H1 (cell line): ENCODE measurements at regions not wholly inside any gene's neighbourhood (a gene's known extent, or its start where the extent isn't known, plus 50 kb on each side); places are given as distances from the start of the nearest gene placed in this dataset.

ENCODE experiments used
- CTCF ChIA-PET: fragments of 300-600 bp; sonication (Branson Sonifier 250); formaldehyde crosslinking; loops from one replicate; lab custom pipeline; 2021; ENCODE audit not compliant: partially characterized antibody; lab: Charles Lee
- POLR2A ChIA-PET: fragments of 300-600 bp; sonication (Branson Sonifier 250); formaldehyde crosslinking; loops from one replicate; lab custom pipeline; 2021; ENCODE audit warnings: inconsistent platforms; ENCODE audit not compliant: partially characterized antibody; lab: Charles Lee
- DNase-seq, 2 experiments: peaks; one replicate each; pipeline versions ENCODE4 v3.0.0 to v3.0.0-alpha.2; 2010 to 2022; ENCODE audit warnings: low spot score in 2 of 2, low read depth in 1 of 2, mixed read lengths in 1 of 2
- FAIRE-seq: peaks from 2 replicates; lab custom pipeline; 2011; peaks lifted over from hg19 to GRCh38; lab: Jason Lieb, UNC
- H2AFZ ChIP-seq: 2 replicates; pipeline ENCODE4 v1.8.1; 2012; ENCODE audit warnings: low read length, inconsistent platforms
- H2AK5ac ChIP-seq: 2 replicates; pipeline ENCODE4 v1.6.1; 2013; ENCODE audit warnings: low read depth, low read length
- H2BK120ac ChIP-seq: replicated peaks from 2 replicates; pipeline ENCODE3; 2013; ENCODE audit warnings: low read depth, low read length, inconsistent platforms
- H2BK12ac ChIP-seq: 2 replicates; pipeline ENCODE4 v1.6.1; 2013; ENCODE audit warnings: low read depth, low read length
- H2BK15ac ChIP-seq: 2 replicates; pipeline ENCODE4 v1.6.1; 2013; ENCODE audit warnings: low read length
- H2BK20ac ChIP-seq: 2 replicates; pipeline ENCODE4 v1.6.1; 2013; ENCODE audit warnings: low read length
- H2BK5ac ChIP-seq: 2 replicates; pipeline ENCODE4 v1.6.1; 2013; ENCODE audit warnings: low read depth, low read length
- H3K14ac ChIP-seq: 2 replicates; pipeline ENCODE4 v1.6.1; 2013; ENCODE audit warnings: inconsistent platforms; ENCODE audit not compliant: insufficient read length
- H3K18ac ChIP-seq: 2 replicates; pipeline ENCODE4 v1.6.1; 2013; ENCODE audit warnings: low read length; ENCODE audit errors: extremely low read depth
- H3K23ac ChIP-seq: 2 replicates; pipeline ENCODE4 v1.6.1; 2013; ENCODE audit warnings: inconsistent platforms; ENCODE audit not compliant: insufficient read length
- H3K23me2 ChIP-seq: 2 replicates; pipeline ENCODE4 v1.6.1; 2013; ENCODE audit warnings: low read depth, low read length
- H3K27ac ChIP-seq: 2 replicates; pipeline ENCODE4 v1.6.1; 2011; ENCODE audit warnings: low read depth, low read length, inconsistent platforms
- H3K27me3 ChIP-seq, 4 experiments: replicated peaks in 1 of 4; 1 replicate in 1 of 4; 2 replicates in 3 of 4; pipeline versions ENCODE4 v1.6.1 to v1.8.1; 2011 to 2013; ENCODE audit warnings: low read length in 3 of 4, mild to moderate bottlenecking in 3 of 4, inconsistent platforms in 2 of 4, mixed read lengths in 2 of 4, moderate library complexity in 1 of 4; ENCODE audit not compliant: control insufficient read depth in 3 of 4, insufficient read depth in 3 of 4; ENCODE audit errors: extremely low read depth in 1 of 4
- H3K36me3 ChIP-seq, 4 experiments: 2 replicates each; pipeline versions ENCODE4 v1.6.1 to v1.8.1; 2011 to 2013; ENCODE audit warnings: mild to moderate bottlenecking in 4 of 4, low read length in 3 of 4, moderate library complexity in 2 of 4, control low read depth in 1 of 4, inconsistent platforms in 1 of 4; ENCODE audit not compliant: insufficient read depth in 4 of 4, control insufficient read depth in 2 of 4
- H3K4ac ChIP-seq: replicated peaks from 2 replicates; pipeline ENCODE3; 2013; ENCODE audit warnings: low read length, low read depth, mixed read lengths, inconsistent platforms; ENCODE audit not compliant: insufficient read length
- H3K4me1 ChIP-seq, 4 experiments: replicated peaks in 1 of 4; 1 replicate in 1 of 4; 2 replicates in 3 of 4; pipeline versions ENCODE4 v1.6.1 to v1.8.1; 2011 to 2013; ENCODE audit warnings: low read length in 3 of 4, inconsistent platforms in 2 of 4, mixed read lengths in 1 of 4; ENCODE audit not compliant: insufficient read depth in 4 of 4, control insufficient read depth in 3 of 4
- H3K4me2 ChIP-seq, 2 experiments: 2 replicates each; pipeline versions ENCODE4 v1.6.1 to v1.8.1; 2011 to 2013; ENCODE audit warnings: low read depth in 2 of 2, low read length in 2 of 2, control low read depth in 1 of 2, inconsistent platforms in 1 of 2, mild to moderate bottlenecking in 1 of 2; ENCODE audit not compliant: insufficient read depth in 1 of 2
- H3K4me3 ChIP-seq, 4 experiments: fragments of 200-600, 300-600 bp in 1 of 4; sonication (generic), shearing (Covaris generic), sonication (Bioruptor Twin) in 1 of 4; 2 replicates each; pipeline versions ENCODE4 v1.5.1 to v1.8.1; 2011 to 2016; ENCODE audit warnings: low read length in 4 of 4, low read depth in 3 of 4, control low read depth in 2 of 4, inconsistent platforms in 2 of 4, mild to moderate bottlenecking in 2 of 4, mixed read lengths in 1 of 4, moderate library complexity in 1 of 4; ENCODE audit not compliant: insufficient read depth in 2 of 4; ENCODE audit errors: extremely low read depth in 1 of 4
- H3K56ac ChIP-seq: replicated peaks from 2 replicates; pipeline ENCODE3; 2013; ENCODE audit warnings: low read depth, mild to moderate bottlenecking, mixed read lengths, low read length, inconsistent platforms; ENCODE audit not compliant: insufficient read length
- H3K79me1 ChIP-seq: 2 replicates; pipeline ENCODE4 v1.6.1; 2013; ENCODE audit warnings: low read depth, low read length, control low read depth
- H3K79me2 ChIP-seq, 2 experiments: 2 replicates each; pipeline versions ENCODE4 v1.6.1 to v1.8.1; 2012 to 2013; ENCODE audit warnings: low read length in 2 of 2, mild to moderate bottlenecking in 2 of 2, inconsistent platforms in 1 of 2; ENCODE audit not compliant: insufficient read depth in 2 of 2, control insufficient read depth in 1 of 2
- H3K9ac ChIP-seq, 4 experiments: replicated peaks in 1 of 4; 1 replicate in 1 of 4; 2 replicates in 3 of 4; pipeline versions ENCODE4 v1.6.1 to v1.8.1; 2011 to 2013; ENCODE audit warnings: low read depth in 3 of 4, low read length in 3 of 4, control low read depth in 2 of 4, mild to moderate bottlenecking in 2 of 4, moderate library complexity in 2 of 4, inconsistent platforms in 1 of 4; ENCODE audit errors: extremely low read depth in 1 of 4
- H3K9me3 ChIP-seq, 2 experiments: 2 replicates each; pipeline versions ENCODE4 v1.6.1 to v1.8.1; 2012 to 2013; ENCODE audit warnings: mild to moderate bottlenecking in 2 of 2, moderate library complexity in 2 of 2, control low read depth in 1 of 2, inconsistent platforms in 1 of 2, low read depth in 1 of 2, low read length in 1 of 2, mixed read lengths in 1 of 2; ENCODE audit not compliant: insufficient read depth in 2 of 2
- H4K20me1 ChIP-seq, 2 experiments: replicated peaks in 1 of 2; 2 replicates each; pipeline versions ENCODE3 to v1.8.1; 2011 to 2013; ENCODE audit warnings: inconsistent platforms in 2 of 2, low read length in 2 of 2, mild to moderate bottlenecking in 1 of 2; ENCODE audit not compliant: insufficient read depth in 2 of 2, control insufficient read depth in 1 of 2
- H4K5ac ChIP-seq: 2 replicates; pipeline ENCODE4 v1.6.1; 2013; ENCODE audit warnings: low read length, low read depth, mixed read lengths, inconsistent platforms; ENCODE audit not compliant: insufficient read length
- H4K8ac ChIP-seq: 2 replicates; pipeline ENCODE4 v1.8.0; 2013; ENCODE audit warnings: mild to moderate bottlenecking, moderate library complexity, low read length, inconsistent platforms; ENCODE audit not compliant: insufficient read depth; ENCODE audit errors: extremely low read depth
- H4K91ac ChIP-seq: replicated peaks from 2 replicates; pipeline ENCODE3; 2013; ENCODE audit warnings: low read length, mixed read lengths, inconsistent platforms; ENCODE audit not compliant: insufficient read length
- CEBPB ChIP-seq: IDR thresholded peaks from 2 replicates; pipeline ENCODE4 v1.6.1; 2012; ENCODE audit warnings: low read depth, low read length
- HDAC2 ChIP-seq, 2 experiments: fragments of 300-600 bp in 1 of 2; sonication (generic) in 1 of 2; IDR thresholded peaks; 2 replicates each; pipeline ENCODE4 v1.6.1; 2011 to 2012; ENCODE audit warnings: low read depth in 2 of 2, low read length in 2 of 2, mild to moderate bottlenecking in 2 of 2, moderate library complexity in 2 of 2, borderline replicate concordance in 1 of 2, inconsistent platforms in 1 of 2
- HDAC6 ChIP-seq: IDR thresholded peaks from one replicate; pipeline ENCODE4 v1.7.1; 2012; ENCODE audit warnings: low read depth, mild to moderate bottlenecking, inconsistent platforms, low read length, moderate library complexity
- KDM1A ChIP-seq: fragments of 200-600, 300-600 bp; sonication (generic); IDR thresholded peaks from 2 replicates; pipeline ENCODE4 v1.7.1; 2016; ENCODE audit warnings: mild to moderate bottlenecking, low read length, borderline replicate concordance
- KDM4A ChIP-seq: IDR thresholded peaks from one replicate; pipeline ENCODE4 v1.7.1; 2012; ENCODE audit warnings: low read depth, mild to moderate bottlenecking, moderate library complexity, low read length, inconsistent platforms; ENCODE audit not compliant: severe bottlenecking
- NANOG ChIP-seq: IDR thresholded peaks from 2 replicates; pipeline ENCODE4 v1.6.1; 2011; ENCODE audit warnings: low read length, low read depth, mild to moderate bottlenecking, inconsistent platforms; ENCODE audit not compliant: insufficient read depth, poor library complexity, severe bottlenecking
- POLR2A ChIP-seq, 2 experiments: IDR thresholded peaks; 1 replicate in 1 of 2; 2 replicates in 1 of 2; pipeline ENCODE4 v1.6.1; 2011; ENCODE audit warnings: low read depth in 2 of 2, low read length in 2 of 2, mild to moderate bottlenecking in 2 of 2; ENCODE audit errors: control extremely low read depth in 1 of 2
- POLR2AphosphoS5 ChIP-seq: IDR thresholded peaks from 2 replicates; pipeline ENCODE4 v1.6.1; 2011; ENCODE audit warnings: low read depth, low read length
- RXRA ChIP-seq: IDR thresholded peaks from 2 replicates; pipeline ENCODE4 v1.6.1; 2011; ENCODE audit warnings: low read depth, mild to moderate bottlenecking, low read length, moderate library complexity; ENCODE audit not compliant: insufficient read depth
- TAF7 ChIP-seq: optimal IDR thresholded peaks from 2 replicates; pipeline ENCODE3; 2011; ENCODE audit warnings: low read depth, mild to moderate bottlenecking, inconsistent platforms, low read length, moderate library complexity, borderline replicate concordance
- TEAD4 ChIP-seq: IDR thresholded peaks from 2 replicates; pipeline ENCODE4 v1.6.1; 2012; ENCODE audit warnings: low read depth, low read length, inconsistent platforms, mixed read lengths
- WGBS, 2 experiments: shearing (Covaris generic) in 1 of 2; methylation state at CpG; one replicate each; pipeline versions ENCODE4 v1.1.6 to v1.1.7; 2013 to 2015; ENCODE audit warnings: low lambda C conversion rate in 2 of 2, mixed read lengths in 2 of 2, inconsistent platforms in 1 of 2, low coverage in 1 of 2, missing lambda C conversion rate in 1 of 2; ENCODE audit not compliant: insufficient replicate concordance in 2 of 2, insufficient coverage in 1 of 2, insufficient read length in 1 of 2; ENCODE audit errors: extremely low coverage in 1 of 2, missing lambda C conversion rate in 1 of 2; 5-methylcytosine and 5-hydroxymethylcytosine counted together
- TF ChIP-seq, protein P1 (sequence below): IDR thresholded peaks from 2 replicates; pipeline ENCODE4 v1.6.1; 2012; ENCODE audit warnings: low read length, inconsistent platforms

DNA sequence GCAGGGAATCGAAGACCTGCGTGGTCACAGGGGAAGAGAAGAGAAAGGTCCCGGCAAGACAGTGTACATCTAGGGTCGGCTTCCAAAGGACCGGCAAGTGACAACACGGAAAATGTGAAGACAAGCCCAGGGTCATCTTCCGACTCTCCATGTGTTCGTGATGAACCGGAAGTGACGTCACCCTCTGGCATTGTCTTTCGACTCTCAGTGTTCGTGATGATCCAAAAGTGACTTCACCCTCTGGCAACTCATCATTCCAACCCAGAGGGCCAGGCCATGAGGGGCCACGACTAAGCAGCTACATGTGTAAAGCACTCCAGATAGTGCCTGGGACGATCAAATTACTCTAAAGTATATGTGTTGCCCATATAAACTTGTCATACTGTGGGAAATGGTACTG is 290.8 kb downstream of the THBS2 start:
- DNase-seq (no peak), FAIRE-seq (no peak)
- TF ChIP-seq HDAC6 (no peak), KDM1A (no peak), NANOG (no peak), POLR2A (IDR thresholded peaks at IDR 0.05; ENCODE audit: control extremely low read depth in 1 of 2, low read depth in 2 of 2, low read length in 2 of 2) (no peak), HDAC2 (IDR thresholded peaks at IDR 0.05; ENCODE audit: borderline replicate concordance in 1 of 2, low read depth in 2 of 2, low read length in 2 of 2) (no peak), TAF7 (no peak), CEBPB (no peak), RXRA (no peak), POLR2AphosphoS5 (no peak), KDM4A (no peak), TEAD4 (no peak)
- TF ChIP-seq, protein P1, sequence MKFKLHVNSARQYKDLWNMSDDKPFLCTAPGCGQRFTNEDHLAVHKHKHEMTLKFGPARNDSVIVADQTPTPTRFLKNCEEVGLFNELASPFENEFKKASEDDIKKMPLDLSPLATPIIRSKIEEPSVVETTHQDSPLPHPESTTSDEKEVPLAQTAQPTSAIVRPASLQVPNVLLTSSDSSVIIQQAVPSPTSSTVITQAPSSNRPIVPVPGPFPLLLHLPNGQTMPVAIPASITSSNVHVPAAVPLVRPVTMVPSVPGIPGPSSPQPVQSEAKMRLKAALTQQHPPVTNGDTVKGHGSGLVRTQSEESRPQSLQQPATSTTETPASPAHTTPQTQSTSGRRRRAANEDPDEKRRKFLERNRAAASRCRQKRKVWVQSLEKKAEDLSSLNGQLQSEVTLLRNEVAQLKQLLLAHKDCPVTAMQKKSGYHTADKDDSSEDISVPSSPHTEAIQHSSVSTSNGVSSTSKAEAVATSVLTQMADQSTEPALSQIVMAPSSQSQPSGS: no peak
- H4K20me1 ChIP-seq: no peaks in the 10 kb centered on the region
- no peaks in the 10 kb centered on the region for H3K36me3 ChIP-seq
- no peak overlapping the region for H3K23ac ChIP-seq
- no peak overlapping the region for H3K27ac ChIP-seq
- no peak overlapping the region for H2AFZ ChIP-seq
- H2BK15ac ChIP-seq: no peak overlapping the region
- H2BK120ac ChIP-seq: no peak overlapping the region
- H3K79me1 ChIP-seq: no peaks in the 10 kb centered on the region
- H3K23me2 ChIP-seq: no peaks in the 10 kb centered on the region
- no peak overlapping the region for H2BK20ac ChIP-seq
- no peak overlapping the region for H2BK12ac ChIP-seq
- no peaks in the 10 kb centered on the region for H3K9me3 ChIP-seq
- H3K14ac ChIP-seq: no peak overlapping the region
- H3K56ac ChIP-seq: no peak overlapping the region
- no peak overlapping the region for H3K4me3 ChIP-seq
- H3K4ac ChIP-seq: no peak overlapping the region
- no peak overlapping the region for H2AK5ac ChIP-seq
- H2BK5ac ChIP-seq: no peak overlapping the region
- H4K91ac ChIP-seq: no peak overlapping the region
- no peak overlapping the region for H4K5ac ChIP-seq
- ChIA-PET CTCF (interaction anchor here (0.5 kb wide), 1 partner anchor 996 kb away, joined by 4 read pairs; no protein-coding TSS in a partner anchor), POLR2A (no interaction called here)
- H3K18ac ChIP-seq: no peak overlapping the region
- H3K9ac ChIP-seq: no peak overlapping the region
- 87% methylated on average over 14 of the region's 14 CpGs; no CpG with 5 or more reads in 1 of the 2 experiments for WGBS, 2 experiments
- no peaks in the 10 kb centered on the region for H3K27me3 ChIP-seq
- no peaks in the 10 kb centered on the region for H3K79me2 ChIP-seq
- H3K4me1 ChIP-seq: no peaks in the 10 kb centered on the region
- H3K4me2 ChIP-seq: no peak overlapping the region
- H4K8ac ChIP-seq: no peak overlapping the region
